PFSK-1 (cell line): ENCODE measurements at regions not wholly inside any gene's neighbourhood (a gene's known extent, or its start where the extent isn't known, plus 50 kb on each side); places are given as distances from the start of the nearest gene placed in this dataset.

Source experiments
- FOXP2 ChIP-seq: optimal IDR thresholded peaks from 2 replicates; pipeline ENCODE3; 2011; ENCODE audit warnings: borderline replicate concordance, control low read depth, inconsistent platforms; ENCODE audit not compliant: insufficient read depth; ENCODE audit errors: extremely low read length, extremely low read depth
- POLR2AphosphoS5 ChIP-seq: IDR thresholded peaks from 2 replicates; pipeline ENCODE4 v1.6.1; 2012; ENCODE audit warnings: low read depth, mild to moderate bottlenecking, control low read depth, low read length, moderate library complexity
- REST ChIP-seq, 2 experiments: IDR thresholded peaks; 2 replicates each; pipeline versions ENCODE4 v1.6.1 to v1.8.0; 2011 to 2012; ENCODE audit warnings: low read depth in 2 of 2, low read length in 2 of 2, control low read depth in 1 of 2, inconsistent platforms in 1 of 2, mild to moderate bottlenecking in 1 of 2, moderate library complexity in 1 of 2; ENCODE audit not compliant: insufficient read depth in 1 of 2
- SIN3A ChIP-seq: IDR thresholded peaks from 2 replicates; pipeline ENCODE4 v1.6.1; 2012; ENCODE audit warnings: mild to moderate bottlenecking, low read length, moderate library complexity, borderline replicate concordance; ENCODE audit not compliant: insufficient read depth
- TAF1 ChIP-seq: IDR thresholded peaks from 2 replicates; pipeline ENCODE4 v1.6.1; 2012; ENCODE audit warnings: low read length, control low read depth, borderline replicate concordance; ENCODE audit not compliant: insufficient read depth

- TF ChIP-seq FOXP2 (no peak), POLR2AphosphoS5 (no peak), SIN3A (no peak), REST (IDR thresholded peaks at IDR 0.05; ENCODE audit: insufficient read depth in 1 of 2, low read depth in 2 of 2, low read length in 2 of 2) (no peak), TAF1 (no peak)
Measured at GRCh38 chr1:56033321-56034037, 545.9 kb downstream of the PLPP3 start.

GRCh38 chr1:56032096-56032676 is 547.2 kb downstream of the PLPP3 start:
- TF ChIP-seq REST (IDR thresholded peaks at IDR 0.05; ENCODE audit: insufficient read depth in 1 of 2, low read depth in 2 of 2, low read length in 2 of 2) (no peak), TAF1 (no peak), POLR2AphosphoS5 (no peak), FOXP2 (no peak), SIN3A (no peak)

DNA sequence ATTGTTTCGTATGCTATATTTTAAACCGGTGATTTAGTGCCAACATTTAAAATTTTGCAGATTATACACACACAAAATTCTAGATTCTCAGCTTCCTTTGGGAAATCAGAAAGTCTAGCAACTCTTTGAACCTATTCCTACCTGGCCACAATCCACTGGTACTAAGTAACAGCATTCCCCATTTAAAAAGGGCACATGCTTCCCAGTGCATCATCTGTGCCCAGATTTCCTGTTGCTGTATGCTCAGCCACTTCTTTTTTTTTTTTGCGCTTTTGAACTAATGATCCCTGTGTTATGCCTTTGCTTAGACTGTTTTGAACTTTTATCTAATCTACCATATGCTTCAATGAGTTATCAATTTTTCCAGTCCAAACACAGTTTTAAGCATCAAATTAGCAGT is 548.4 kb downstream of the PLPP3 start:
- TF ChIP-seq TAF1 (no peak), FOXP2 (no peak), SIN3A (no peak), POLR2AphosphoS5 (no peak), REST (IDR thresholded peaks at IDR 0.05; ENCODE audit: insufficient read depth in 1 of 2, low read depth in 2 of 2, low read length in 2 of 2) (no peak)

GRCh38 chr1:56029319-56030003 is 549.9 kb downstream of the PLPP3 start:
- TF ChIP-seq SIN3A (no peak), REST (IDR thresholded peaks at IDR 0.05; ENCODE audit: insufficient read depth in 1 of 2, low read depth in 2 of 2, low read length in 2 of 2) (no peak), FOXP2 (no peak), POLR2AphosphoS5 (no peak), TAF1 (no peak)
